Endothelial cell of umbilical vein (primary cell): ENCODE measurements at regions not wholly inside any gene's neighbourhood (a gene's known extent, or its start where the extent isn't known, plus 50 kb on each side); places are given as distances from the start of the nearest gene placed in this dataset.

ENCODE experiments used
- BruUV-seq: library from RNA; stranded (reverse); fragments of 400-500 nt; replicated peaks from 2 replicates; lab custom pipeline; 2021; lab: Mats Ljungman, UMichigan
- CTCF ChIA-PET: fragments of 300-600, 350-600 bp; sonication (Branson Sonifier 250); formaldehyde crosslinking; loops from one replicate; lab custom pipeline; 2021; ENCODE audit warnings: antibody characterized with exemption, inconsistent platforms; lab: Charles Lee
- POLR2A ChIA-PET: fragments of 300-600, 350-600 bp; sonication (Branson Sonifier 250); formaldehyde crosslinking; loops from one replicate; lab custom pipeline; 2021; ENCODE audit warnings: antibody characterized with exemption, inconsistent platforms; lab: Charles Lee
- DNase-seq: peaks from one replicate; pipeline ENCODE4 v3.0.0-alpha.2; 2011; ENCODE audit warnings: low read depth, low spot score
- FAIRE-seq: peaks from 2 replicates; lab custom pipeline; 2011; peaks lifted over from hg19 to GRCh38; lab: Jason Lieb, UNC
- H2AFZ ChIP-seq: 2 replicates; pipeline ENCODE4 v1.6.0; 2012; ENCODE audit warnings: low read depth, low read length, control low read depth, inconsistent platforms
- H3K27ac ChIP-seq: 2 replicates; pipeline ENCODE4 v1.5.1; 2011; ENCODE audit warnings: low read depth, mild to moderate bottlenecking, control low read depth, low read length, moderate library complexity; ENCODE audit not compliant: insufficient read depth
- H3K27me3 ChIP-seq, 2 experiments: 2 replicates each; pipeline versions ENCODE4 v1.6.0 to v1.6.1; 2011; ENCODE audit warnings: low read length in 2 of 2, mixed read lengths in 1 of 2; ENCODE audit not compliant: control insufficient read depth in 2 of 2, insufficient read depth in 2 of 2
- H3K36me3 ChIP-seq, 2 experiments: 2 replicates in 1 of 2; 3 replicates in 1 of 2; pipeline ENCODE4 v1.5.1; 2011; ENCODE audit warnings: low read length in 2 of 2, mild to moderate bottlenecking in 1 of 2, moderate library complexity in 1 of 2; ENCODE audit not compliant: control insufficient read depth in 2 of 2, insufficient read depth in 2 of 2; ENCODE audit errors: extremely low read depth in 1 of 2
- H3K4me1 ChIP-seq: 3 replicates; pipeline ENCODE4 v1.5.1; 2011; ENCODE audit warnings: mild to moderate bottlenecking, low read length; ENCODE audit not compliant: control insufficient read depth, insufficient read depth; ENCODE audit errors: extremely low read depth
- H3K4me2 ChIP-seq: 2 replicates; pipeline ENCODE4 v1.6.1; 2011; ENCODE audit warnings: low read length, control low read depth, mixed read lengths; ENCODE audit not compliant: insufficient read depth
- H3K4me3 ChIP-seq, 3 experiments: fragments of 200-600 bp in 1 of 3; sonication (generic), shearing (Covaris generic) in 1 of 3; replicated peaks in 1 of 3; 2 replicates each; pipeline ENCODE4 v1.5.1; 2011 to 2016; ENCODE audit warnings: control low read depth in 3 of 3, low read length in 3 of 3, mild to moderate bottlenecking in 2 of 3, inconsistent platforms in 1 of 3, low read depth in 1 of 3, moderate library complexity in 1 of 3; ENCODE audit not compliant: insufficient read depth in 1 of 3
- H3K79me2 ChIP-seq: 2 replicates; pipeline ENCODE4 v1.6.0; 2012; ENCODE audit warnings: low read length, inconsistent platforms; ENCODE audit not compliant: control insufficient read depth, insufficient read depth
- H3K9ac ChIP-seq: replicated peaks from 2 replicates; pipeline ENCODE3; 2011; ENCODE audit warnings: low read length, control low read depth; ENCODE audit not compliant: insufficient read depth; ENCODE audit errors: extremely low read depth
- H3K9me1 ChIP-seq: replicated peaks from 3 replicates; pipeline ENCODE4 v1.6.0; 2011; ENCODE audit warnings: mild to moderate bottlenecking, low read length; ENCODE audit not compliant: control insufficient read depth, insufficient read depth; ENCODE audit errors: extremely low read depth
- H3K9me3 ChIP-seq: replicated peaks from 2 replicates; pipeline ENCODE4 v1.5.1; 2012; ENCODE audit warnings: low read length, inconsistent platforms; ENCODE audit not compliant: control insufficient read depth, insufficient read depth
- H4K20me1 ChIP-seq: replicated peaks from 2 replicates; pipeline ENCODE3; 2011; ENCODE audit warnings: mild to moderate bottlenecking, low read length; ENCODE audit not compliant: control insufficient read depth, insufficient read depth; ENCODE audit errors: extremely low read depth
- CTCF ChIP-seq, 2 donors: IDR thresholded peaks; 1 replicate in 1 of 2; 2 replicates in 1 of 2; pipeline ENCODE4 v1.5.1; 2011; ENCODE audit warnings: low read length in 2 of 2, mild to moderate bottlenecking in 2 of 2, moderate library complexity in 2 of 2, control low read depth in 1 of 2, inconsistent platforms in 1 of 2, low read depth in 1 of 2; ENCODE audit not compliant: insufficient read depth in 1 of 2; ENCODE audit errors: extremely low read depth in 1 of 2
- EZH2 ChIP-seq: IDR thresholded peaks from 2 replicates; pipeline ENCODE4 v1.6.1; 2012; ENCODE audit warnings: borderline replicate concordance, low read depth, mild to moderate bottlenecking, moderate library complexity, low read length, inconsistent platforms; ENCODE audit not compliant: severe bottlenecking
- FOS ChIP-seq: IDR thresholded peaks from 2 replicates; pipeline ENCODE4 v1.6.1; 2011; ENCODE audit warnings: mild to moderate bottlenecking, low read length, moderate library complexity, borderline replicate concordance; ENCODE audit not compliant: insufficient read depth
- GATA2 ChIP-seq: IDR thresholded peaks from 2 replicates; pipeline ENCODE4 v1.7.0; 2011; ENCODE audit warnings: low read depth, mild to moderate bottlenecking, moderate library complexity, mixed read lengths, low read length; ENCODE audit not compliant: insufficient read length, insufficient read depth
- JUN ChIP-seq: IDR thresholded peaks from 2 replicates; pipeline ENCODE4 v1.6.1; 2011; ENCODE audit warnings: borderline replicate concordance, low read depth; ENCODE audit not compliant: insufficient read length, insufficient read depth
- MAX ChIP-seq: IDR thresholded peaks from 2 replicates; pipeline ENCODE4 v1.6.1; 2011; ENCODE audit not compliant: insufficient read depth, insufficient read length
- MYC ChIP-seq: IDR thresholded peaks from one replicate; pipeline ENCODE4 v1.6.1; 2011; ENCODE audit warnings: mild to moderate bottlenecking, low read depth, low read length
- POLR2A ChIP-seq: IDR thresholded peaks from 2 replicates; pipeline ENCODE4 v1.6.1; 2012; ENCODE audit warnings: low read depth, mild to moderate bottlenecking, control low read depth, low read length
- POLR2AphosphoS5 ChIP-seq: IDR thresholded peaks from 2 replicates; pipeline ENCODE4 v1.6.1; 2012; ENCODE audit warnings: low read depth, mild to moderate bottlenecking, control low read depth, low read length, moderate library complexity; ENCODE audit not compliant: insufficient read depth
- dilution Hi-C: fragments of 300-500 bp; cut with MboI; formaldehyde crosslinking; loops from one replicate; pipeline ENCODE4 v1.15.0; 2019; ENCODE audit warnings: low sequenced_read_pairs; ENCODE audit not compliant: extremely low pct_ligation_motif_present
- intact Hi-C: fragments of 100-400 bp; cut with micrococcal nuclease; formaldehyde crosslinking; loops from one replicate; pipeline ENCODE4 v1.10.0; 2022

- H3K36me3 ChIP-seq, result no peaks in the 10 kb centered on the region
- no TSS peak for BruUV-seq
- H3K4me2 ChIP-seq, result no peak overlapping the region
- no peak for DNase-seq
- intact Hi-C loops (no loop called here), dilution Hi-C loops (no loop called here)
- H3K4me3 ChIP-seq, result no peak overlapping the region
- ChIA-PET POLR2A (no interaction called here), CTCF (no interaction called here)
- no peaks in the 10 kb centered on the region for H3K9me1 ChIP-seq
- no peaks in the 10 kb centered on the region for H4K20me1 ChIP-seq
- H3K4me1 ChIP-seq, result no peaks in the 10 kb centered on the region
- no peaks in the 10 kb centered on the region for H3K27me3 ChIP-seq
- no peak overlapping the region for H3K9ac ChIP-seq
- TF ChIP-seq POLR2AphosphoS5 (no peak), EZH2 (no peak), POLR2A (no peak), MYC (no peak), MAX (no peak), GATA2 (no peak), FOS (no peak), CTCF (IDR thresholded peaks at IDR 0.05; ENCODE audit: extremely low read depth in 1 of 2, insufficient read depth in 1 of 2, low read depth in 1 of 2, low read length in 2 of 2) (no peak), JUN (no peak)
- FAIRE-seq, result no peak
- H3K9me3 ChIP-seq, result no peaks in the 10 kb centered on the region
- H3K79me2 ChIP-seq, result no peaks in the 10 kb centered on the region
- no peak overlapping the region for H3K27ac ChIP-seq
- no peak overlapping the region for H2AFZ ChIP-seq
Measured at GRCh38 chr10:121252756-121253155, 345.5 kb downstream of the FGFR2 start.
